Femur (tissue), 1 donor: ENCODE measurements at regions not wholly inside any gene's neighbourhood (a gene's known extent, or its start where the extent isn't known, plus 50 kb on each side); places are given as distances from the start of the nearest gene placed in this dataset.
"Not testable (repeated sequence)": the region's sequence is repeated elsewhere in the genome, so short reads cannot be mapped to it uniquely, and the experiment has no call there.

Experiments used
- DNase-seq: peaks from one replicate; pipeline ENCODE4 v3.0.0-alpha.2; 2017

GRCh38 chr5:86447362-86447761 is 170.4 kb upstream of the COX7C start:
- DNase-seq: no peak

DNA sequence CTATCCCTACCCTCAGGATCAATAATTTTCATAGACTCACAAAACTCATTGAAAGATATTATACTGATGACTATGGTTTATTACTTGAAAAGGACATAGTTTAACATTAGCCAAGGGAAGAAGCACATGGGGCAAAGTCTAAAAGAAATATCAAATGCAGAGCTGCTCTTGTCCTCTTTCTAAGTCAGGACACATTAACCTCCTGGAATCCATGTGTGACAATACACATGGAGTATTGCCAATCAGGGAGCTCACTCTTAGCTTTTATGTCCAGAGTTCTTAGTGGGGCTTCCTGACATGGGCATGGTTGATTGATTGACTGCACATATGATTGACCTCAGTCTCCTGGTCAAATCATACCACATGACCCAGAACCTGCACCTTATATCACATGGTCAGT is 165.5 kb upstream of the COX7C start:
- no peak for DNase-seq

DNA sequence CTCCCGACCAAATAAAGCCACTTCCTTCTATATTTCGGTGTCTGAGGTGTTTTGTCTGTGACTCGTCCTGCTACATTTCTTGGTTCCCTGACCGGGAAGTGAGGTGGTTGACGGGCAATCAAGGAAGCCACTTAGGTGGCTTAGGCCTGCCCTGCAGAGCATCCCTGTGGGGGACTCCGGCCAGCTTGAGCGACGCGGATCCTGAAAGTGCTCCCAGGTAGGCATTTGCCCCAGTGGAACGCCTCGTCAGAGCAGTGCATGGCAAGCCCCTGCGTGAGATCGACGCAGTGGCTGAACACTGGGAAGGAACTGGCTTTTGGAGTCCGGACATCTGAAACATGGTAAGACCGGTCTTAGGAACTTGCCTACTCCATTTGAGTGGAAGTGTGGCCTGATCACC is 157.2 kb upstream of the COX7C start:
- no peak for DNase-seq

DNA sequence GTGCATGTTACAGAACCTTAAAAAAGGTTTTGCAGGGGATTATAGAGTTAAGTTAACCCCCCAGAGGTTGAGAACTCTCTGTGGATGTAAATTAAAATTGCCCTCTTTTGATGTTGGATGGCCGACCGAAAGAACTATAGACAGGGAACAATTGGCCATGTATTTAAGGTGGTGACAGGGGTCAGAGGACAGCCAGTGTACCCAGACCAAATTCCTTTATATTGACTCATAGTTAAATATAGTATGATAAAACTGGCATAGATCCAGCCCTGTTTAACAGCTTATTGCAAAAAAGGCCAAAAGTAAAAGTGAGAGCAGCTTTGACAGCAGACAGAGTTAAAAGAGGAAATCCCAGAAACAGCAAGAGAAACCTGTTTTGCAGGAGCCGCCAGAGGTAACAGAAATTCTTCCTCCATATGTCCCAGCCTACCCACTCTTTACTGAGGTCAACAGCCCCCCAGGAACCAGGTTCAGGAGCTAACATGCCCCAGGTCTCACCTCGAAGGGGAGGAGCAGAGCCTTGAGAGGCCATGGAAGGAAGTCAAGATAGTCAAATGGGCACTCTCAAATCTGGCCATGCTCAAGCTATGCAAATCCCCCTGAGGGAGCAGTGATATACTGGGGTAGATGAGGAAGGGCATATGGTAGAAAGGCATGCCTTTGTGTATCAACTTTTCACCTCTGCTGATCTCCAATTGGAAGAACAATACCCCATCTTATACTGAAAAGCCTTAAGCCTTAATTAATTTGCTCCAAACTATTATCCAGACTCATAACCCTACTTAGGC is 156.4 kb upstream of the COX7C start:
- DNase-seq: no peak

DNA sequence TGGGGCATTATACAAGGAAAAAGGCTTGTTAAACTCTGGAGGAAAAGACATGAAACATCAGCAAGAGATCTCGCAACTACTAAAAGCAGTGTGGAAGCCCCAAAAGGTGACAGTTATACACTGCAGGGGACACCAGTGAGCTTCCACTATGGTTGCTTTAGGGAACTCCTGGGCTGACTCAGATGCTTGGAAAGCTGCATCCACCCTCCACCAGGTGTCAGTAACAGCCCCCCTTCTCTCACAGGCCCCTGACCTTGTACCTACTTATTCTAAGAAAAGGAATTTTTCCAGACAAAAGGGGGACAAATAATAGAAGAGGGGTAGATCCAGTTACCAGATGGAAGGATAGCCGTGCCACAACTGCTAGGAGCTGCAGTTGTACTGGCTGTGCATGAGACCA is 154.4 kb upstream of the COX7C start:
- no peak for DNase-seq

- DNase-seq: no peak
Observed at GRCh38 chr5:86465052-86465838, 152.5 kb upstream of the COX7C start.

DNA sequence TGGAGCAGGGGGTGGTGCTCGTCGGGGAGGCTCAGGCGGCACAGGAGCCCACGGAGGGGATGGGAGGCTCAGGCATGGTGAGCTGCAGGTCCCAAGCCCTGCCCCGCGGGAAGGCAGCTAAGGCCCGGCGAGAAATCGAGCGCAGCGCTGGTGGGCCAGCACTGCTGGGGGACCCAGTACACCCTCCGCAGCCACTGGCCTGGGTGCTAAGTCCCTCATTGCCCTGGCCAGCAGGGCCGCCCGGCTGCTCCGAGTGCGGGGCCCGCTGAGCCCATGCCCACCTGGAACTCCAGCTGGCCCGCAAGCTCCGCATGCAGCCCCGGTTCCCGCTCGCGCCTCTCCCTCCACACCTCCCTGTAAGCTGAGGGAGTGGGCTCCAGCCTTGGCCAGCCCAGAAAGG is 151.0 kb upstream of the COX7C start:
- DNase-seq: not testable (repeated sequence)

- no peak for DNase-seq
Observed at GRCh38 chr5:86482008-86482407, 135.7 kb upstream of the COX7C start.

- no peak for DNase-seq
Observed at GRCh38 chr5:86493777-86494176, 124.0 kb upstream of the COX7C start.

DNA sequence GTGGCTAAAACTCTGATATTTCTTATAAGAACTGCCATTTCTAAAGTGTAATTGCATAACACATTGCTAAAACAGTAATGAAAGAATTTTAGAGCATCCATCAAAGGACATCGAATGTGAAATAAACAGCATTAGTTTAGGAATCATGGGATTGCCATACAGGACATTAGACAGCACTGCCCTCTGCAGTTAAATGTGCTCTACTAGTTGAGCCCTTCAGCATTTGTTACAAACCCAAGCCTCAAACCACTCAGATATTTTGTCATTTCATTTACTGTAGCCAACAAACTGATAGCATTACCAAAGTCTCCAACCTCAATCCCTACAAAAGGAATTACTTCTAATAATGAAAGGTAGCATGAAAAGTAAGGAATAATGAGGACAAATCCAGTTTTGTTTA is 116.8 kb upstream of the COX7C start:
- no peak for DNase-seq

DNA sequence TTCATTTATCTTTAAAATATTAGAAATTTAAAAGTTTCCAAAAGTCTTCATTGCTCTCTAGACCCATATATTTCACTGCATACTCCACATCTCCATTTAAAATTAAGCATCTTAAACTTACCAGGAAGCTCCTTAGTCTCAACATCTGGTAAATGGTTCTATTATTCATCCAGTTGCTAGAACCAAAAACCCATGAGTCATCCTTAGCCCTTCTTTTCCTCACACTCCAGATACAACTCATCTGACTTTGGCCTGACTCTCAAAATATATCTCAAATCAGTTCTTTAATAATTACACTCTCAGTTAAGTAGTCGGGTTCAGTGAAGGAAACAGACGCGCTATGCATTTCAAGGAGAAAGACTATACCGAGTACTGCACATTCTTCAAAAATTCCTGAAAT is 110.2 kb upstream of the COX7C start:
- DNase-seq: no peak

- DNase-seq: not testable (repeated sequence)
Observed at GRCh38 chr5:86510330-86510915, 107.3 kb upstream of the COX7C start.

GRCh38 chr5:86523718-86524117 is 94.0 kb upstream of the COX7C start:
- no peak for DNase-seq

DNA sequence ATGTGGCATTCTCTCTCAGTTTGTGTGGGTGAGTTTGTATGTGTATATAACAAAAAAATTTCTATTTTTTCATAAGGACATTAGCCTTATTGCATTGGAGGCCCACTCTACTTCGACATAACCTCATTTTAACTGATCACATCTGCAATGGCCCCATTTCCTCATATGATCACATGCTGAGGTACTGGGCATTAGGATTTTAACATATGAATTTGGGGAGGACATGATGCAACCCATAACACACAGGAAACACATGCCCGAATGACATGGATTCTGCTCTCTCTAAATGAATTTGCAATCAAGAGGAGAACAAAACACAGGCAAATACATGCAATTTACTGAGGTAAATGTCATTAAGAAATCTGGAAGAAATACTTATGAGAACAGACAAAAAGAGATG is 92.1 kb upstream of the COX7C start:
- DNase-seq: no peak

DNA sequence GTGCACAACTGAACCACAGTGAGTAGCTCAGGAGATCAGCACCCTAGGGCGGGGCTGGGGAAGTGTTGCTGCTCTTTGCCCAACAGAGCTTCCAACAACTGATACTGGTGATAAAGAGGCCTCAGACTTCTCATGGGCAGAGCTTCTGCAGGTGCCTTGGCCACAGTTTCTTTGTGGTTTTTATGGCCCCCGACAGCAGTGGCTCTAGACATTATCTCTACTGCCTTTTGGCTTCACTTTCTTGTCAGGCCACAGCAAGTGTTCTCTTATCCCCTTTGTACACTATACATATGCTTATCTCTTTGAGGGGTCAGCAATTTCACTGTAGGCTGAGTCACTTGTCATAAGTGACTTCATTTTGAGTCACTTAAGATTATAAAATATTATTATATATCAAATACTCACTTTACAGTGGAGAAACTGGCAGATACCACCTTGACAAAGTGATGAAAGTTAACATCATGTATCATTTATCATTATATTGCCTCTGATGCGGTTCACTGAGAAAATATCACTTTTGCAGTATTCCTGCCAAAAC is 90.9 kb upstream of the COX7C start:
- DNase-seq: no peak

DNA sequence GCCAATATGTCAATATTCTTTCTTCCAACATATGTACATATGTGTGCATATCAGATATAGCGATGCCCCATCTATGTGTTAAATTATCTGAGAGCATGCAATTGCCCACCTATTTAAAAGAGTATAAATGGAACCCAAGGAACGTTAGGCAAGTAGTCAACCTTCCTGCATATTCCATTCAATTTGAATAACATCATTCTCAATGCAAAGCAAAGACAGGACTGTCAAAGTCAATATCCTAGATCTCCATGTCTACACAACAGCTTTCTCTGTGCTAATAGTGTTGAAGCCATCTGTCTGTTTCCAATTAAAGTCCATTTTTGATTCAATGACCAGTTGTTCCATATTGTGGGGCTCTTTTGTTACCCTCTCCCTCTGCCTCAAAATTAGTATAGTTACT is 85.3 kb upstream of the COX7C start:
- DNase-seq: no peak

DNA sequence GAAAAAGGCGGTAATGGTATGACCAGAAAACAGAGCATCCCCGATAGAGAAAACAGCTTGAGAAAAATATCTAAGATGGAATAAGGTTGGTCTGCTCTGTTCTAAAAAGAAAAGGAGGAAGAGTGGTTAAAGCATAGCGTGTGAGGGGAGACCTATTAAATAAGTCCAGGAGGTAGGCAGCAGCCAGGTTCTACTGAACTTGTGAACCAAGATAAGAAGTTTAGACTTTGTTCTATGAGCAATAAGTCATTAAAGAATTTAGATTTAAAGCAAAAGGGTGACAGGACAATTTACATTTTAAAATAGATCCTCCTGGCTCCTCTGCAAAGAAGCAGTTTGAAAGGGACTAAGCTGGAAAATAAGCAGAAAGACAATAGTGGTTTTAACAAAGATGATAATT is 81.3 kb upstream of the COX7C start:
- no peak for DNase-seq

GRCh38 chr5:86542532-86542931 is 75.2 kb upstream of the COX7C start:
- DNase-seq: no peak

DNA sequence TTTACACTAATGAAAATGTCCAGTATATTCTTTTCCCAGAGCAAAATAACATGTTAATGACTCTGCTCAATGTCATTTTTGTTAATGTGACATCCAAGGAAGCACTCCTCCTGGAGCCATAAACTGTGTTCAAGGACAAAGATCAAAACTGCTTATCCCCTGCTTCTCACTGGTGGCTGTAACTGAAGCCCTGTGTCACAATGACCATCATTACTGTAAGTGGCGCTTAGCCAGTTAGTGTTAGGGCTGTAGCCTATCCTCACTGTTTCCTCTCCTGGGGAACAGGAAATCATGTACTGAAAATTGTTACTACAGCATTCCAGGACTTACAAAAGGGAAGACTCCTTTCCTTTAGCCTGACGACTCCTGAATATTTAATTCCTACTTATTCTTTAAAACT is 71.7 kb upstream of the COX7C start:
- DNase-seq: no peak

DNA sequence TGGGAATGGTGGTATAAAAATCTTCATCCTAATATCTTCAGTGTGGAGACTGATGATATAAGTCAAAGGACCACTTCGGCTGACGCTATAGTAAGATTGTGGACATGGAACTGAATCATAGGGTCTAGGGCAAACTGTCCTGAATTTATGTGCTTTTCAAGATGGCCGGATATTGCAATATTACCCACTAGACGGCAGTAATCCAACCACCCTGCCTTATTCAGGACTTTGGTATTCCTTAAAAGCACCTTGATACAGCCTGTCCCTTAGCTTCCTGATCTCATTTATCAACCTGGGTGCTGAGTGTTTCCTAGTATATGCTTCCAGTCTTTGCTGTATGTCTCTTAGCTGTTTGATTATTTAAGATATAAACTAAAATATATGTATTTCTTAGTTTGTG is 71.2 kb upstream of the COX7C start:
- DNase-seq: no peak

DNA sequence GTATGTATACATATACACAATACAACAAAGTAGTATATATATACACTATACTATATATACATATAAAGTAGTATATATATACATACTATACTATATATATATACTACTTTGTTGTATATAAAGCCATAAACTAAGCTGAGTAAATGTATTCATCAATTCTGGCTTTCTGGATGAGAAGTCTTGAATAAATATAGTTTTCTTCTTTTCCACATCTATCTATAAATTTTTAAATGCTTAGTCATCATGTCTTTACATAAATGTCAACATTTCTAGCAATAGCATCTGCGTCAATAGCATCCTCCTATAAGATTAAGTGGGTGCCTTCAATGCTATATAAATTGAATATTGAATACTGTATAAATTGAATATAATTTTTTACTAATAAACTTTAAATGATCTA is 63.1 kb upstream of the COX7C start:
- DNase-seq: no peak

GRCh38 chr5:86557920-86558319 is 59.8 kb upstream of the COX7C start:
- no peak for DNase-seq

DNA sequence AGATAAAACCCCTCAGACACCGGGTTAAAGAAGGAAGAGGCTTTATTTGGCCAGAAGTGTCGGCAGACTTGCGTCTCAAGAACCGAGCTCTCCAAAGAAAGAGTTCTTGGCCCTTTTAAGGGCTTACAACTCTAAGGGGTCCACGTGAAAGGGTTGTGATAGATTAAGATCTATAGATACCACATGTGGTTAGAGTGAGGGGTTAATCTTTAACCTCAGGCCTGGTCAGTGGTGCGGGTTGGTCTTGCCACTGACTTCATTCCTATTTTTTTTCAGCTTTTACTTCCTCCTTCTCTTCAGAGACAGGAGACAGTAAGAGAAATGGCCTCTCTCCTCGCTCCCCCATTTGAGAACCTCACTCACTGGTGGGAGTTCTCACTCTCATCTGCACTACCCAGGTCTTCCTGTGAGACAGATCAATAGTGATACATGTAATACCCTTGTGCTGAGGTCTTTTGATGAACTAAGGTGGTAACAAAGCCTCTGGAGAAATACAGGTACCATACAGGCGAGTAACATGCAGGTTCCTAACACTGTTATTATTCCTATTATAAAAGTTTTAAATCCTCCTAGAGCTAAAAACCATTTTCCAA is 52.4 kb upstream of the COX7C start:
- DNase-seq: no peak
